Nephron (organoid): ENCODE measurements at regions not wholly inside any gene's neighbourhood (a gene's known extent, or its start where the extent isn't known, plus 50 kb on each side); places are given as distances from the start of the nearest gene placed in this dataset.

Experiments
- H3K27ac Mint-ChIP-seq, 3 experiments: 2 replicates each; pipeline ENCODE4 v1.8.0; 2020; ENCODE audit warnings: mixed read lengths in 3 of 3, mild to moderate bottlenecking in 2 of 3, moderate library complexity in 1 of 3
- H3K27me3 Mint-ChIP-seq: 2 replicates; pipeline ENCODE4 v1.8.0; 2021; ENCODE audit warnings: low read depth, mild to moderate bottlenecking, moderate library complexity, mixed read lengths
- H3K36me3 Mint-ChIP-seq: 2 replicates; pipeline ENCODE4 v1.8.0; 2020; ENCODE audit warnings: low read depth, mixed read lengths
- H3K4me1 Mint-ChIP-seq: 2 replicates; pipeline ENCODE4 v1.8.0; 2020; ENCODE audit warnings: mixed read lengths
- H3K4me3 Mint-ChIP-seq, 3 experiments: 2 replicates each; pipeline ENCODE4 v1.8.0; 2020; ENCODE audit warnings: mild to moderate bottlenecking in 3 of 3, mixed read lengths in 3 of 3, moderate library complexity in 2 of 3
- H3K9me3 Mint-ChIP-seq: 2 replicates; pipeline ENCODE4 v1.8.0; 2020; ENCODE audit warnings: mixed read lengths
- CTCF ChIP-seq, 3 experiments: fragments of 200-600 bp; sonication (generic); IDR thresholded peaks; one replicate each; pipeline ENCODE4 v1.5.0; 2021; ENCODE audit warnings: antibody characterized with exemption in 3 of 3; ENCODE audit not compliant: unreplicated experiment in 3 of 3

DNA sequence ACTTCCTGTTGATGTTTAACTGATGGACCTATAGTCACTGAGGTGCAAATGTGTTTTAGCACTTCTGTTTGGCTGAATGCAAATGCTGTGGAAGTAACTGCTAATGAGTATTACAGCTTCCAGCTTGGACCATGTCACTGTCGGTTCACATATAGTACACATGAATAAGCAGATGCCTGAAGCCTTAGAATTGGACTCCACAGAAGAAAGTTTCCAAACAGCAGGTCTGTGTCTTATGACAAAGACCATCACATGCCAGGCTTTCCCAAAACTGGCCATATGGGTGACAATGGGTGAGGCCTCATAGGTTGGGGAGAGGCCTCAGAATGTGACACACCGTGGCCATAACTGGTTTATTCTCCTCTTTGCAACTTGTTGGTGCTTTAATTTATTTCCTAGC, 241.8 kb downstream of the WNT5A start:
- TF ChIP-seq CTCF (IDR thresholded peaks at IDR 0.05; ENCODE audit: unreplicated experiment in 3 of 3) = no peak
- Mint-ChIP-seq H3K9me3 (peaks cover 19% of the 10 kb centered on the region), H3K36me3 (peaks cover 8% of the 10 kb centered on the region), H3K27me3 (peaks cover 8% of the 10 kb centered on the region), H3K4me1 (peaks cover 13% of the 10 kb centered on the region), H3K27ac (no peak overlapping the region), H3K4me3 (no peak overlapping the region)

- Mint-ChIP-seq H3K4me3 (no peak overlapping the region), H3K36me3 (peaks cover 8% of the 10 kb centered on the region), H3K9me3 (peaks cover 16% of the 10 kb centered on the region), H3K27ac (no peak overlapping the region), H3K4me1 (peaks cover 13% of the 10 kb centered on the region), H3K27me3 (peaks cover 12% of the 10 kb centered on the region)
- no peak for TF ChIP-seq CTCF (IDR thresholded peaks at IDR 0.05; ENCODE audit: unreplicated experiment in 3 of 3)
Observed at GRCh38 chr3:55244247-55244646, 242.9 kb downstream of the WNT5A start.

DNA sequence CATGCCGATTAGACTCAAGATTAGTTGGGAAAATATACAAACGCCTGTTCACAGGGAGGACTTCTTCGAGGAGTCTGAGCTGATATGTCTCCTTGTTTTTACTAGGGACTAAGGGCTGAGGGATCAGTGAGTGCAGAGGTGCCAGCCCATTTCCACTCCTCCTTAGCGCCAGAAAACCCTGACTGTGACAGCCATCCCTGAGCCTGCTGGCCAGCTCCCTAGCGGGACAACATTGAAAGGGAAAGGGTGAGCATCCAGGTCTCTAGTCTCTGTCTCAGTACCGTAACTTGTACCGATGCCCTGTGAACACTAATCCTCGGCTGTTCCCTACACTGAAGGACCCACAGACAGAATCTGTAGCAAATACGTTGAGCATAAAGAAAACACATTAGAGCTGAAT, 243.4 kb downstream of the WNT5A start:
- H3K4me3 Mint-ChIP-seq = no peak overlapping the region

GRCh38 chr3:55242921-55243320, 244.2 kb downstream of the WNT5A start:
- no peak overlapping the region for H3K27ac Mint-ChIP-seq
- H3K27me3 Mint-ChIP-seq = peaks cover 12% of the 10 kb centered on the region
- TF ChIP-seq CTCF (IDR thresholded peaks at IDR 0.05; ENCODE audit: unreplicated experiment in 3 of 3) = no peak
- H3K36me3 Mint-ChIP-seq = peaks cover 6% of the 10 kb centered on the region
- peaks cover 15% of the 10 kb centered on the region for H3K9me3 Mint-ChIP-seq
- H3K4me3 Mint-ChIP-seq = no peak overlapping the region
- H3K4me1 Mint-ChIP-seq = peaks cover 13% of the 10 kb centered on the region

More for the DNA sequence above, 243.4 kb downstream of the WNT5A start:
- H3K36me3 Mint-ChIP-seq = peaks cover 8% of the 10 kb centered on the region
- peaks cover 12% of the 10 kb centered on the region for H3K27me3 Mint-ChIP-seq
- peaks cover 17% of the 10 kb centered on the region for H3K9me3 Mint-ChIP-seq
- peaks cover 13% of the 10 kb centered on the region for H3K4me1 Mint-ChIP-seq
- TF ChIP-seq CTCF (IDR thresholded peaks at IDR 0.05; ENCODE audit: unreplicated experiment in 3 of 3) = no peak
- no peak overlapping the region for H3K27ac Mint-ChIP-seq

GRCh38 chr3:55241098-55241497, 246.0 kb downstream of the WNT5A start:
- no peak overlapping the region for H3K27ac Mint-ChIP-seq
- TF ChIP-seq CTCF (IDR thresholded peaks at IDR 0.05; ENCODE audit: unreplicated experiment in 3 of 3) = no peak
- H3K27me3 Mint-ChIP-seq = peaks cover 17% of the 10 kb centered on the region
- H3K4me1 Mint-ChIP-seq = peaks cover 5% of the 10 kb centered on the region
- H3K4me3 Mint-ChIP-seq = no peak overlapping the region
- peaks cover 19% of the 10 kb centered on the region for H3K9me3 Mint-ChIP-seq
- H3K36me3 Mint-ChIP-seq = peaks cover 3% of the 10 kb centered on the region

- Mint-ChIP-seq H3K9me3 (peaks cover 26% of the 10 kb centered on the region), H3K27me3 (peaks cover 31% of the 10 kb centered on the region), H3K4me3 (no peak overlapping the region), H3K4me1 (no peaks in the 10 kb centered on the region), H3K36me3 (peaks cover 3% of the 10 kb centered on the region), H3K27ac (no peak overlapping the region)
- no peak for TF ChIP-seq CTCF (IDR thresholded peaks at IDR 0.05; ENCODE audit: unreplicated experiment in 3 of 3)
Observed at GRCh38 chr3:55235416-55235815, 251.7 kb downstream of the WNT5A start.
